ENCODE measurements at regions not wholly inside any gene's neighbourhood (a gene's known extent, or its start where the extent isn't known, plus 50 kb on each side); places are given as distances from the start of the nearest gene placed in this dataset.

DNA sequence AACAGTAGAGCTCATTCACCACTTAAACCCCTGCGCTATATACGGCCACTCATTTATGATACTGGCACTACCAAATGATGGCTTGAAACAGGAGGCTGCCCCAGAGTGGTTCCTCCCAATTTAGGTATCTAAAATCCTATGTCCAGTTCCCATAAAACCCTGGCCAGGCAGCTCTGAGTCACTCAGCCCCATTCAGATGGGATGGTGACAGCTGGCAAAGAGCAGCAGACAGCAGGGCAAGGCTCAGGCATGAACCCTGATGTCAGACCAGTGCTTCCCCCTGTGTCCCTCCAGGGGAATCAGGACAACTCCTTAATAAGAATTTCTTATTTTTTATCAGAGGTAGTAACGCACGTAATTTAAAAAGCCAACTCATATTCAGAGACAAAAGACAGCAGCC lies 77.2 kb upstream of the RNU6-1 start:
- Mint-ChIP-seq H3K27ac (no peak overlapping the region), H3K4me3 (no peak overlapping the region)

GRCh38 chr15:67917636-67918035 lies 77.8 kb upstream of the RNU6-1 start:
- H3K36me3 Mint-ChIP-seq = no peaks in the 10 kb centered on the region
- H3K4me1 Mint-ChIP-seq = peaks cover 43% of the 10 kb centered on the region
- no peaks in the 10 kb centered on the region for H3K27me3 Mint-ChIP-seq (ENCODE audit: low read depth)
- H3K4me3 Mint-ChIP-seq = no peak overlapping the region
- peak; percentile 27 for ATAC-seq
- no peaks in the 10 kb centered on the region for H3K9me3 Mint-ChIP-seq
- H3K27ac Mint-ChIP-seq = no peak overlapping the region
- peak; percentile 37 for DNase-seq (ENCODE audit: low spot score)
- TF ChIP-seq, protein P1, sequence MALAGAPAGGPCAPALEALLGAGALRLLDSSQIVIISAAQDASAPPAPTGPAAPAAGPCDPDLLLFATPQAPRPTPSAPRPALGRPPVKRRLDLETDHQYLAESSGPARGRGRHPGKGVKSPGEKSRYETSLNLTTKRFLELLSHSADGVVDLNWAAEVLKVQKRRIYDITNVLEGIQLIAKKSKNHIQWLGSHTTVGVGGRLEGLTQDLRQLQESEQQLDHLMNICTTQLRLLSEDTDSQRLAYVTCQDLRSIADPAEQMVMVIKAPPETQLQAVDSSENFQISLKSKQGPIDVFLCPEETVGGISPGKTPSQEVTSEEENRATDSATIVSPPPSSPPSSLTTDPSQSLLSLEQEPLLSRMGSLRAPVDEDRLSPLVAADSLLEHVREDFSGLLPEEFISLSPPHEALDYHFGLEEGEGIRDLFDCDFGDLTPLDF (CRISPR knock-in tag; IDR thresholded peaks at IDR 0.05) = no peak
- no peak for TF ChIP-seq NR3C1 (CRISPR knock-in tag; conservative IDR thresholded peaks at IDR 0.05; ENCODE audit: low read depth)
- TF ChIP-seq, protein P2, sequence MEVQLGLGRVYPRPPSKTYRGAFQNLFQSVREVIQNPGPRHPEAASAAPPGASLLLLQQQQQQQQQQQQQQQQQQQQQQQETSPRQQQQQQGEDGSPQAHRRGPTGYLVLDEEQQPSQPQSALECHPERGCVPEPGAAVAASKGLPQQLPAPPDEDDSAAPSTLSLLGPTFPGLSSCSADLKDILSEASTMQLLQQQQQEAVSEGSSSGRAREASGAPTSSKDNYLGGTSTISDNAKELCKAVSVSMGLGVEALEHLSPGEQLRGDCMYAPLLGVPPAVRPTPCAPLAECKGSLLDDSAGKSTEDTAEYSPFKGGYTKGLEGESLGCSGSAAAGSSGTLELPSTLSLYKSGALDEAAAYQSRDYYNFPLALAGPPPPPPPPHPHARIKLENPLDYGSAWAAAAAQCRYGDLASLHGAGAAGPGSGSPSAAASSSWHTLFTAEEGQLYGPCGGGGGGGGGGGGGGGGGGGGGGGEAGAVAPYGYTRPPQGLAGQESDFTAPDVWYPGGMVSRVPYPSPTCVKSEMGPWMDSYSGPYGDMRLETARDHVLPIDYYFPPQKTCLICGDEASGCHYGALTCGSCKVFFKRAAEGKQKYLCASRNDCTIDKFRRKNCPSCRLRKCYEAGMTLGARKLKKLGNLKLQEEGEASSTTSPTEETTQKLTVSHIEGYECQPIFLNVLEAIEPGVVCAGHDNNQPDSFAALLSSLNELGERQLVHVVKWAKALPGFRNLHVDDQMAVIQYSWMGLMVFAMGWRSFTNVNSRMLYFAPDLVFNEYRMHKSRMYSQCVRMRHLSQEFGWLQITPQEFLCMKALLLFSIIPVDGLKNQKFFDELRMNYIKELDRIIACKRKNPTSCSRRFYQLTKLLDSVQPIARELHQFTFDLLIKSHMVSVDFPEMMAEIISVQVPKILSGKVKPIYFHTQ (CRISPR knock-in tag; IDR thresholded peaks at IDR 0.05) = no peak
- CTCF ChIA-PET = interaction anchor here (1.6 to 1.8 kb wide), 2 partner anchors 54 to 237 kb away, joined by 4 to 6 read pairs; no protein-coding TSS in a partner anchor
- POLR2A ChIA-PET = no interaction called here

More for the DNA sequence above, 77.2 kb upstream of the RNU6-1 start:
- ChIA-PET CTCF (interaction anchor here (0.5 to 1.8 kb wide), 5 partner anchors 9 to 238 kb away, joined by 3 to 6 read pairs (median 4); partner anchors contain the start of gene PIAS1), POLR2A (no interaction called here)
- no peak for TF ChIP-seq ATF1 (CRISPR knock-in tag; IDR thresholded peaks at IDR 0.05)
- TF ChIP-seq RORB (CRISPR knock-in tag; IDR thresholded peaks at IDR 0.05) = no peak
- TF ChIP-seq ESRRA (CRISPR knock-in tag; IDR thresholded peaks at IDR 0.05; ENCODE audit: borderline replicate concordance) = no peak
- TF ChIP-seq, protein P3, sequence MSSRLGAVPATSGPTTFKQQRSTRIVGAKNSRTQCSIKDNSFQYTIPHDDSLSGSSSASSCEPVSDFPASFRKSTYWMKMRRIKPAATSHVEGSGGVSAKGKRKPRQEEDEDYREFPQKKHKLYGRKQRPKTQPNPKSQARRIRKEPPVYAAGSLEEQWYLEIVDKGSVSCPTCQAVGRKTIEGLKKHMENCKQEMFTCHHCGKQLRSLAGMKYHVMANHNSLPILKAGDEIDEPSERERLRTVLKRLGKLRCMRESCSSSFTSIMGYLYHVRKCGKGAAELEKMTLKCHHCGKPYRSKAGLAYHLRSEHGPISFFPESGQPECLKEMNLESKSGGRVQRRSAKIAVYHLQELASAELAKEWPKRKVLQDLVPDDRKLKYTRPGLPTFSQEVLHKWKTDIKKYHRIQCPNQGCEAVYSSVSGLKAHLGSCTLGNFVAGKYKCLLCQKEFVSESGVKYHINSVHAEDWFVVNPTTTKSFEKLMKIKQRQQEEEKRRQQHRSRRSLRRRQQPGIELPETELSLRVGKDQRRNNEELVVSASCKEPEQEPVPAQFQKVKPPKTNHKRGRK (CRISPR knock-in tag; IDR thresholded peaks at IDR 0.05; ENCODE audit: borderline replicate concordance) = no peak
- H3K4me1 Mint-ChIP-seq = peaks cover 43% of the 10 kb centered on the region
- DNase-seq (ENCODE audit: low spot score) (no peak), ATAC-seq (no peak)
- H3K27me3 Mint-ChIP-seq (ENCODE audit: low read depth) = no peaks in the 10 kb centered on the region
- no peaks in the 10 kb centered on the region for H3K36me3 Mint-ChIP-seq
- H3K9me3 Mint-ChIP-seq = no peaks in the 10 kb centered on the region

- ChIA-PET POLR2A (no interaction called here), CTCF (interaction anchor here (1.1 to 1.8 kb wide), 3 partner anchors 17 to 237 kb away, joined by 3 to 6 read pairs (median 4); no protein-coding TSS in a partner anchor)
- ATAC-seq (peak; percentile 23), DNase-seq (ENCODE audit: low spot score) (no peak)
- peaks cover 45% of the 10 kb centered on the region for H3K4me1 Mint-ChIP-seq
- H3K27ac Mint-ChIP-seq = no peak overlapping the region
- TF ChIP-seq, protein P4, sequence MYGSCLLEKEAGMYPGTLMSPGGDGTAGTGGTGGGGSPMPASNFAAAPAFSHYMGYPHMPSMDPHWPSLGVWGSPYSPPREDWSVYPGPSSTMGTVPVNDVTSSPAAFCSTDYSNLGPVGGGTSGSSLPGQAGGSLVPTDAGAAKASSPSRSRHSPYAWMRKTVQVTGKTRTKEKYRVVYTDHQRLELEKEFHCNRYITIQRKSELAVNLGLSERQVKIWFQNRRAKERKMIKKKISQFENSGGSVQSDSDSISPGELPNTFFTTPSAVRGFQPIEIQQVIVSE (CRISPR knock-in tag; IDR thresholded peaks at IDR 0.05; ENCODE audit: borderline replicate concordance) = no peak
- TF ChIP-seq KAT7 (CRISPR knock-in tag; IDR thresholded peaks at IDR 0.05; ENCODE audit: borderline replicate concordance) (no peak), ZNF416 (CRISPR knock-in tag; IDR thresholded peaks at IDR 0.05) (no peak), HMGA2 (CRISPR knock-in tag; IDR thresholded peaks at IDR 0.05) (no peak), ZNF138 (CRISPR knock-in tag; conservative IDR thresholded peaks at IDR 0.05) (no peak), FOXP1 (CRISPR knock-in tag; IDR thresholded peaks at IDR 0.05; ENCODE audit: borderline replicate concordance) (no peak), NR2C2 (CRISPR knock-in tag; IDR thresholded peaks at IDR 0.05) (no peak), ZSCAN18 (CRISPR knock-in tag; IDR thresholded peaks at IDR 0.05) (no peak), NFE2L1 (CRISPR knock-in tag; IDR thresholded peaks at IDR 0.05) (no peak), ATF3 (CRISPR knock-in tag; conservative IDR thresholded peaks at IDR 0.05) (no peak), TP53 (CRISPR knock-in tag; IDR thresholded peaks at IDR 0.05) (no peak), ZNF219 (CRISPR knock-in tag; IDR thresholded peaks at IDR 0.05; ENCODE audit: borderline replicate concordance) (no peak)
- H3K36me3 Mint-ChIP-seq = no peaks in the 10 kb centered on the region
- H3K4me3 Mint-ChIP-seq = no peak overlapping the region
- H3K27me3 Mint-ChIP-seq (ENCODE audit: low read depth) = no peaks in the 10 kb centered on the region; the same call in 1 of the 2 replicates
- no peaks in the 10 kb centered on the region for H3K9me3 Mint-ChIP-seq
Observed at GRCh38 chr15:67918205-67918861, 78.5 kb upstream of the RNU6-1 start.

Data from WTC11 (cell line).